OCI-LY7 (cell line): ENCODE measurements at regions not wholly inside any gene's neighbourhood (a gene's known extent, or its start where the extent isn't known, plus 50 kb on each side); places are given as distances from the start of the nearest gene placed in this dataset.

Experiments used
- BruUV-seq: library from RNA; stranded (reverse); fragments of 400-500 nt; replicated peaks from 2 replicates; lab custom pipeline; 2021; lab: Mats Ljungman, UMichigan
- CTCF ChIA-PET: fragments of 300-600 bp; sonication (Branson Sonifier 250); formaldehyde crosslinking; loops from one replicate; lab custom pipeline; 2022; ENCODE audit warnings: antibody characterized with exemption; ENCODE audit not compliant: unreplicated experiment; lab: Charles Lee
- POLR2A ChIA-PET: fragments of 300-600 bp; sonication (Branson Sonifier 250); formaldehyde crosslinking; loops from one replicate; lab custom pipeline; 2022; ENCODE audit warnings: antibody characterized with exemption; lab: Charles Lee
- DNase-seq: peaks from one replicate; pipeline ENCODE4 v3.0.0-alpha.2; 2015; ENCODE audit warnings: low spot score
- H2AFZ ChIP-seq: fragments of 200-600 bp; sonication (generic), shearing (Covaris generic); 2 replicates; pipeline ENCODE4 v1.6.1; 2014; ENCODE audit warnings: mild to moderate bottlenecking, antibody characterized with exemption, low read length, moderate library complexity
- H3K27ac ChIP-seq: fragments of 200-600 bp; sonication (generic); 2 replicates; pipeline ENCODE4 v1.5.1; 2014; ENCODE audit warnings: mixed run types, low read depth, mild to moderate bottlenecking, moderate library complexity, low read length, inconsistent platforms; ENCODE audit not compliant: poor library complexity, severe bottlenecking
- H3K36me3 ChIP-seq: fragments of 200-600 bp; sonication (generic); 2 replicates; pipeline ENCODE4 v1.6.1; 2014; ENCODE audit warnings: mild to moderate bottlenecking, antibody characterized with exemption, low read length, moderate library complexity, mixed read lengths; ENCODE audit not compliant: insufficient read depth
- H3K4me1 ChIP-seq: fragments of 200-600 bp; sonication (generic); 2 replicates; pipeline ENCODE4 v1.5.1; 2014; ENCODE audit warnings: mild to moderate bottlenecking, low read length; ENCODE audit not compliant: insufficient read depth, poor library complexity, severe bottlenecking
- H3K4me2 ChIP-seq: fragments of 200-600 bp; sonication (generic); 2 replicates; pipeline ENCODE4 v1.6.1; 2014; ENCODE audit warnings: mild to moderate bottlenecking, low read length
- H3K4me3 ChIP-seq: fragments of 200-600 bp; sonication (generic); 2 replicates; pipeline ENCODE4 v1.5.1; 2014; ENCODE audit warnings: mild to moderate bottlenecking, low read depth, low read length; ENCODE audit not compliant: poor library complexity, severe bottlenecking
- H3K79me2 ChIP-seq: fragments of 200-600 bp; sonication (generic); 2 replicates; pipeline ENCODE4 v1.6.1; 2016; ENCODE audit warnings: low read depth, mild to moderate bottlenecking, low read length, moderate library complexity, mixed read lengths; ENCODE audit not compliant: insufficient read depth
- H3K9me2 ChIP-seq: fragments of 200-600 bp; sonication (generic); 2 replicates; pipeline ENCODE4 v1.6.1; 2016; ENCODE audit warnings: mild to moderate bottlenecking, low read length, mixed read lengths; ENCODE audit not compliant: insufficient read depth
- H3K9me3 ChIP-seq: fragments of 200-600 bp; sonication (generic); 2 replicates; pipeline ENCODE4 v1.6.1; 2014; ENCODE audit warnings: mild to moderate bottlenecking, mixed run types, low read length, mixed read lengths
- H4K20me1 ChIP-seq: fragments of 200-600 bp; sonication (generic); 2 replicates; pipeline ENCODE4 v1.6.1; 2014; ENCODE audit warnings: mild to moderate bottlenecking, antibody characterized with exemption, low read length, moderate library complexity, mixed read lengths; ENCODE audit not compliant: insufficient read depth
- CTCF ChIP-seq: fragments of 200-600 bp; sonication (generic); conservative IDR thresholded peaks from 2 replicates; pipeline ENCODE4 v1.5.1; 2014; ENCODE audit warnings: mild to moderate bottlenecking, antibody characterized with exemption, low read length, moderate library complexity, mixed read lengths
- EZH2phosphoT487 ChIP-seq: fragments of 200-600 bp; sonication (generic); IDR thresholded peaks from 2 replicates; pipeline ENCODE4 v1.6.1; 2018; ENCODE audit warnings: low read depth, borderline replicate concordance, mild to moderate bottlenecking, mixed run types, antibody characterized with exemption, low read length, moderate library complexity, mixed read lengths
- intact Hi-C: fragments of 100-400 bp; cut with micrococcal nuclease; formaldehyde crosslinking; loops from one replicate; pipeline ENCODE4 v1.10.0; 2022; ENCODE audit not compliant: unreplicated experiment

- intact Hi-C loops = no loop called here
- no peaks in the 10 kb centered on the region for H3K4me1 ChIP-seq
- ChIA-PET CTCF (no interaction called here), POLR2A (no interaction called here)
- H3K4me3 ChIP-seq = no peak overlapping the region
- no peak overlapping the region for H3K4me2 ChIP-seq
- no peaks in the 10 kb centered on the region for H3K79me2 ChIP-seq
- no peak overlapping the region for H3K27ac ChIP-seq
- BruUV-seq = no TSS peak
- TF ChIP-seq EZH2phosphoT487 (no peak), CTCF (no peak)
- no peak for DNase-seq
- H4K20me1 ChIP-seq = no peaks in the 10 kb centered on the region
- H3K9me3 ChIP-seq = no peaks in the 10 kb centered on the region
- H3K36me3 ChIP-seq = no peaks in the 10 kb centered on the region
- no peak overlapping the region for H2AFZ ChIP-seq
- no peaks in the 10 kb centered on the region for H3K9me2 ChIP-seq
Measured at GRCh38 chr6:50259903-50260302, 210.2 kb upstream of the DEFB112 start.

- DNase-seq = no peak
- CTCF ChIA-PET = no interaction called here
Measured at GRCh38 chr6:50264995-50265571, 215.4 kb upstream of the DEFB112 start.

More at GRCh38 chr6:50264995-50265571, 215.4 kb upstream of the DEFB112 start:
- no peaks in the 10 kb centered on the region for H3K4me1 ChIP-seq
- POLR2A ChIA-PET = no interaction called here
- no peaks in the 10 kb centered on the region for H3K9me3 ChIP-seq
- intact Hi-C loops = no loop called here
- no peak overlapping the region for H3K4me3 ChIP-seq
- no peaks in the 10 kb centered on the region for H3K36me3 ChIP-seq
- no peak overlapping the region for H2AFZ ChIP-seq
- H3K27ac ChIP-seq = no peak overlapping the region
- H4K20me1 ChIP-seq = no peaks in the 10 kb centered on the region
- no peaks in the 10 kb centered on the region for H3K9me2 ChIP-seq
- no TSS peak for BruUV-seq
- no peak for TF ChIP-seq EZH2phosphoT487
- peak; percentile 60 for TF ChIP-seq CTCF
- H3K79me2 ChIP-seq = no peaks in the 10 kb centered on the region
- no peak overlapping the region for H3K4me2 ChIP-seq
